ENCODE measurements at regions not wholly inside any gene's neighbourhood (a gene's known extent, or its start where the extent isn't known, plus 50 kb on each side); places are given as distances from the start of the nearest gene placed in this dataset.
"Not testable (repeated sequence)": the region's sequence is repeated elsewhere in the genome, so short reads cannot be mapped to it uniquely, and the experiment has no call there.

DNA sequence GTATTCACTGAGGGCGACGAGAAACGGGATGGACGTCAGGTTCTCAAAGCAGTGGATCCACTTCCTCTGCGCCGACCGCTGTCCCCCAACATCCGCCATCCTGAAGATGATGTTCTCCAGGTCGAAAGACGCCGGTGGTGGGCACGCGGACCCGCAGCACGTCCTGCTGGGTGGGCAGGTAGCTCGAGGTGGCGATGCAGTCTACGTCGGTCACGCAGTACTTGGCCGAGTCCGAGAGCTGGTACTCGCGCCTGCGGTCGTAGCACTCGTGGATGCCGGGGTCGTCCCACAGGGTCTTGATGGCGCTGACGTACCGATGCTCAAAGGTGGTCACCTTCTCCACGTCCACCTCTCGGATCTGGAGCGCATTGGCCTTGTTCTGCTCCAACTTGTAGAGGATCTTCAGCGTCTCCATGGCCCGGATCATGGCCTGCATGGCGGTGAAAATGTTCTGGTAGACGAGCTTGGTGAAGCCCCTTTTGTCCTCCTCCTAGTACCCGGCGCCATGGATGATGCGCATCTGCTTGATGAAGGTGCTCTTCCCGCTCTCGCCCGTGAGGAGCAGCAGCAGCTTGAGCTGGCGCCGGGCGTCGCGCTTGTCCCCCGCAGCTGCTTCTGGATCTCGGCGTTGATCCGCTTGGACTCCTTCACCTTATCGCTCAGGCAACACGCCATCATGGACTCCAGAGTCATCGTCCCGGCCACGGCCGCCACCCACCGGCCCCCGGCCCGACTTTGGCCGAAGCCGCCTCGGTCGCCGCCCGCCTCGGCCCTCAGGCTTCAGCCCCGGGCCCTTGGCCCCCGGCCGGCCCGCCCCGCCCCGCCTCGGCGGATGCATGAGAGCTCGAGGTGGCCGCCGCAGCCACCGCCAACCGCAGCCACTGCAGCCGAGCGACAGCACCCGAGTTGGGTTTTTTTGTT is 122.9 kb upstream of the KCTD7 start:
- peak overlapping the region in 4 of 7 experiments; percentile 38 to 64 (median 44) for H3K4me3 ChIP-seq (ENCODE audit: control insufficient read depth in 1 of 7, extremely low read depth in 1 of 7, insufficient read depth in 4 of 7, low read depth in 2 of 7, low read length in 6 of 7)
- H3K27ac ChIP-seq (ENCODE audit: insufficient read depth in 1 of 2, low read depth in 1 of 2, low read length in 2 of 2, poor library complexity in 1 of 2, severe bottlenecking in 2 of 2): no peak overlapping the region
- ChIA-PET CTCF (interaction anchor here (0.6 to 1.7 kb wide), 3 partner anchors 11 to 92 kb away, joined by 3 to 4 read pairs (median 3); no protein-coding TSS in a partner anchor), POLR2A (interaction anchor here (0.6 kb wide), 1 partner anchor 196 kb away, joined by 3 read pairs; no protein-coding TSS in a partner anchor)
- H3K27me3 ChIP-seq (replicated peaks in 2 of 5; ENCODE audit: control insufficient read depth in 4 of 5, insufficient read depth in 5 of 5, low read length in 4 of 5): peaks cover 2 to 38% (median 11%) of the 10 kb centered on the region in 5 experiments
- WGBS (ENCODE audit: insufficient coverage): 59% methylated on average over 76 of the region's 86 CpGs
- peaks cover 0 to 10% (median 0%) of the 10 kb centered on the region in 5 experiments for H3K9me3 ChIP-seq (ENCODE audit: control extremely low read depth in 1 of 5, control insufficient read depth in 4 of 5, insufficient read depth in 2 of 5, low read depth in 1 of 5, low read length in 4 of 5)
- peak; percentile 22 to 80 (median 75) for DNase-seq
- peaks cover 0 to 10% (median 8%) of the 10 kb centered on the region in 4 experiments for H3K4me1 ChIP-seq (ENCODE audit: control extremely low read depth in 1 of 4, control insufficient read depth in 4 of 4, insufficient read depth in 4 of 4, low read length in 3 of 4)
- no peaks in the 10 kb centered on the region for H3K36me3 ChIP-seq (ENCODE audit: control insufficient read depth in 4 of 4, insufficient read depth in 4 of 4, low read length in 3 of 4)

GRCh38 chr7:66506703-66507102 is 122.0 kb upstream of the KCTD7 start:
- WGBS (ENCODE audit: insufficient coverage): 89% methylated on average over 9 of the region's 10 CpGs
- H3K9me3 ChIP-seq (ENCODE audit: control extremely low read depth in 1 of 5, control insufficient read depth in 4 of 5, insufficient read depth in 2 of 5, low read depth in 1 of 5, low read length in 4 of 5); H3K27ac ChIP-seq (ENCODE audit: insufficient read depth in 1 of 2, low read depth in 1 of 2, low read length in 2 of 2, poor library complexity in 1 of 2, severe bottlenecking in 2 of 2); POLR2A ChIA-PET; H3K4me3 ChIP-seq (ENCODE audit: control insufficient read depth in 1 of 7, extremely low read depth in 1 of 7, insufficient read depth in 4 of 7, low read depth in 2 of 7, low read length in 6 of 7); DNase-seq; H3K4me1 ChIP-seq (ENCODE audit: control extremely low read depth in 1 of 4, control insufficient read depth in 4 of 4, insufficient read depth in 4 of 4, low read length in 3 of 4); H3K36me3 ChIP-seq (ENCODE audit: control insufficient read depth in 4 of 4, insufficient read depth in 4 of 4, low read length in 3 of 4): not testable (repeated sequence)
- CTCF ChIA-PET: interaction anchor here (1.7 kb wide), 1 partner anchor 93 kb away, joined by 4 read pairs; no protein-coding TSS in a partner anchor
- H3K27me3 ChIP-seq (replicated peaks in 2 of 5; ENCODE audit: control insufficient read depth in 4 of 5, insufficient read depth in 5 of 5, low read length in 4 of 5): peaks cover 2 to 38% (median 11%) of the 10 kb centered on the region in 5 experiments

DNA sequence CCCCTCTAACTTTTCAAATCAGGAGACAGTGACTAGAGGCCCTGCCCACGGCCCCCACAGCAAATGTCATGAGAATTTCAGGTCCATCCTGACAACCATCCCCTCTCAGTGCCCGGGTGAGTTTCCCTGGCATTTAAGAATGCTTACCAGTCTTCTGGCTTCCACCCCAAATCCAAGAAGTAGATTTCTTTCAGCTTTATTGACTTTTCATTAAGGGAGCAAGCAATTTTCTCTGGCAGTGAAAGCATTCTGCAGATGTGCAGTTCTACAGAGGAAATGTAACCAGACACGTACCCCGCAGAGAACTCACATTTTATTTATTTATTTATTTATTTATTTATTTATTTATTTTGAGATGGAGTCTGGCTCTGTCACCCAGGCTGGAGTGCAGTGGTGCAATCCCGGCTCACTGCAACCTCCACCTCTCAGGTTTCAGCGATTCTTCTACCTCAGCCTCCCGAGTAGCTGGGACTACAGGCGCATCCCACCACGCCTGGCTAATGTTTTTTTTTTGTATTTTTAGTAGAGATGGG is 120.9 kb upstream of the KCTD7 start:
- peaks cover 0 to 10% (median 0%) of the 10 kb centered on the region in 5 experiments for H3K9me3 ChIP-seq (ENCODE audit: control extremely low read depth in 1 of 5, control insufficient read depth in 4 of 5, insufficient read depth in 2 of 5, low read depth in 1 of 5, low read length in 4 of 5)
- H3K4me3 ChIP-seq (ENCODE audit: control insufficient read depth in 1 of 7, extremely low read depth in 1 of 7, insufficient read depth in 4 of 7, low read depth in 2 of 7, low read length in 6 of 7): no peak overlapping the region
- DNase-seq: no peak
- WGBS (ENCODE audit: insufficient coverage): 100% methylated on average over 2 of the region's 9 CpGs
- peaks cover 2 to 38% (median 11%) of the 10 kb centered on the region in 5 experiments for H3K27me3 ChIP-seq (replicated peaks in 2 of 5; ENCODE audit: control insufficient read depth in 4 of 5, insufficient read depth in 5 of 5, low read length in 4 of 5)
- H3K4me1 ChIP-seq (ENCODE audit: control extremely low read depth in 1 of 4, control insufficient read depth in 4 of 4, insufficient read depth in 4 of 4, low read length in 3 of 4): peaks cover 0 to 10% (median 8%) of the 10 kb centered on the region in 4 experiments
- ChIA-PET POLR2A (no interaction called here), CTCF (interaction anchor here (0.6 kb wide), 1 partner anchor 13 kb away, joined by 4 read pairs; no protein-coding TSS in a partner anchor)
- H3K36me3 ChIP-seq (ENCODE audit: control insufficient read depth in 4 of 4, insufficient read depth in 4 of 4, low read length in 3 of 4): no peaks in the 10 kb centered on the region
- H3K27ac ChIP-seq (ENCODE audit: insufficient read depth in 1 of 2, low read depth in 1 of 2, low read length in 2 of 2, poor library complexity in 1 of 2, severe bottlenecking in 2 of 2): no peak overlapping the region

DNA sequence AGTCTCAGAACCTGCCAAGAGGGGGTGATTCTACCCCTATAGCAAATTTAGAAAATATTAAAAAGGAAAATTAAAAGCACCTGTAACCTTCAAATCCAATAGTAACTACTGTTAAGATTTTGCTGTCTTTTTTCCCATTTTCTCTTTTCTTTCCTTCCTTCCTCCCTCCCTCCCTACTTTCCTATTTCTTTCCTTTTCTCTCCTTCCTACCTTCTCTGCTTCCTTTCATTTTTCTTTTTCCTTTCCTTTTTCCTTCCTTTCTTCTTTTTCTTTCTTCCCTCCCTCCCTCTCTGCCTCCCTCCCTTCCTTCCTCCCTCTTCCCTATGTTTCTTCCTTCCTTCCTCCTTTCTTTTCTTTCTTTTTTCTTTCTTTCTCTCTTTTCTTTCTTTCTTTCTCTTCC is 120.2 kb upstream of the KCTD7 start:
- Histone ChIP-seq H3K9me3 (ENCODE audit: control extremely low read depth in 1 of 5, control insufficient read depth in 4 of 5, insufficient read depth in 2 of 5, low read depth in 1 of 5, low read length in 4 of 5) (peaks cover 0 to 10% (median 0%) of the 10 kb centered on the region in 5 experiments), H3K27me3 (replicated peaks in 2 of 5; ENCODE audit: control insufficient read depth in 4 of 5, insufficient read depth in 5 of 5, low read length in 4 of 5) (peaks cover 2 to 38% (median 11%) of the 10 kb centered on the region in 5 experiments)
- POLR2A ChIA-PET: no interaction called here

DNA sequence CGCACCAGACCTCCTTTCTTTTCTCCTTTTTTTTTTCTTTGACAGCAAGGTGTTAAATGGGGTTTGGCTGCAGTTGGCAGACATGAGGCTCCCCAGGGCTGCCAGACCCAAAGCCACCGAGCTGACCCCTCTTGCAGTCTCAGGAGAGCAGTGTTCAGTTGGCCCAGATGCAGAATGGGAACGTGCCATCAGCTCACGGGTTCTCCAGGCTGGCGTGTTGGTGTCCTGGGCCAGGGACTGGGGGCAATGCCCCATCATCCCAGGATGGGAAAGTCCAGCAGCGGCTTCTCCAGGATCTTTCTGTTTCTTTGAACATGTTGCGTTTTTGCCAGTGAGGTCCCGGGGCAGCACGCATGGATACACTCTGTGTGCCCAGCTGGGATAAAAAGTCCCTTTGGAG is 114.6 kb upstream of the KCTD7 start:
- H3K4me3 ChIP-seq (ENCODE audit: control insufficient read depth in 1 of 7, extremely low read depth in 1 of 7, insufficient read depth in 4 of 7, low read depth in 2 of 7, low read length in 6 of 7): no peak overlapping the region
- no peaks in the 10 kb centered on the region for H3K36me3 ChIP-seq (ENCODE audit: control insufficient read depth in 4 of 4, insufficient read depth in 4 of 4, low read length in 3 of 4)
- 94% methylated on average over 8 of the region's 9 CpGs for WGBS (ENCODE audit: insufficient coverage)
- no peak for DNase-seq
- peaks cover 0 to 3% (median 0%) of the 10 kb centered on the region in 5 experiments for H3K27me3 ChIP-seq (replicated peaks in 2 of 5; ENCODE audit: control insufficient read depth in 4 of 5, insufficient read depth in 5 of 5, low read length in 4 of 5)
- CTCF ChIA-PET: interaction anchor here (1.2 kb wide), 1 partner anchor 9 kb away, joined by 3 read pairs; no protein-coding TSS in a partner anchor
- POLR2A ChIA-PET: no interaction called here
- no peak overlapping the region for H3K27ac ChIP-seq (ENCODE audit: insufficient read depth in 1 of 2, low read depth in 1 of 2, low read length in 2 of 2, poor library complexity in 1 of 2, severe bottlenecking in 2 of 2)
- no peaks in the 10 kb centered on the region for H3K9me3 ChIP-seq (ENCODE audit: control extremely low read depth in 1 of 5, control insufficient read depth in 4 of 5, insufficient read depth in 2 of 5, low read depth in 1 of 5, low read length in 4 of 5)
- H3K4me1 ChIP-seq (ENCODE audit: control extremely low read depth in 1 of 4, control insufficient read depth in 4 of 4, insufficient read depth in 4 of 4, low read length in 3 of 4): no peaks in the 10 kb centered on the region

More for the DNA sequence above, 120.2 kb upstream of the KCTD7 start:
- H3K4me3 ChIP-seq (ENCODE audit: control insufficient read depth in 1 of 7, extremely low read depth in 1 of 7, insufficient read depth in 4 of 7, low read depth in 2 of 7, low read length in 6 of 7): no peak overlapping the region
- no peak for DNase-seq
- no peak overlapping the region for H3K27ac ChIP-seq (ENCODE audit: insufficient read depth in 1 of 2, low read depth in 1 of 2, low read length in 2 of 2, poor library complexity in 1 of 2, severe bottlenecking in 2 of 2)
- CTCF ChIA-PET: no interaction called here
- H3K4me1 ChIP-seq (ENCODE audit: control extremely low read depth in 1 of 4, control insufficient read depth in 4 of 4, insufficient read depth in 4 of 4, low read length in 3 of 4): peaks cover 0 to 10% (median 8%) of the 10 kb centered on the region in 4 experiments
- H3K36me3 ChIP-seq (ENCODE audit: control insufficient read depth in 4 of 4, insufficient read depth in 4 of 4, low read length in 3 of 4): no peaks in the 10 kb centered on the region

GRCh38 chr7:66517212-66517909 is 111.3 kb upstream of the KCTD7 start:
- no peak overlapping the region for H3K4me3 ChIP-seq (ENCODE audit: control insufficient read depth in 1 of 7, extremely low read depth in 1 of 7, insufficient read depth in 4 of 7, low read depth in 2 of 7, low read length in 6 of 7)
- ChIA-PET POLR2A (interaction anchor here (0.5 kb wide), 1 partner anchor 21 kb away, joined by 3 read pairs; no protein-coding TSS in a partner anchor), CTCF (interaction anchor here (1.4 kb wide), 1 partner anchor 11 kb away, joined by 3 read pairs; no protein-coding TSS in a partner anchor)
- no peak overlapping the region for H3K27ac ChIP-seq (ENCODE audit: insufficient read depth in 1 of 2, low read depth in 1 of 2, low read length in 2 of 2, poor library complexity in 1 of 2, severe bottlenecking in 2 of 2)
- DNase-seq: no peak
- H3K9me3 ChIP-seq (ENCODE audit: control extremely low read depth in 1 of 5, control insufficient read depth in 4 of 5, insufficient read depth in 2 of 5, low read depth in 1 of 5, low read length in 4 of 5): no peaks in the 10 kb centered on the region
- WGBS (ENCODE audit: insufficient coverage): 94% methylated on average over 7 of the region's 7 CpGs
- no peaks in the 10 kb centered on the region for H3K36me3 ChIP-seq (ENCODE audit: control insufficient read depth in 4 of 4, insufficient read depth in 4 of 4, low read length in 3 of 4)
- H3K27me3 ChIP-seq (replicated peaks in 2 of 5; ENCODE audit: control insufficient read depth in 4 of 5, insufficient read depth in 5 of 5, low read length in 4 of 5): no peaks in the 10 kb centered on the region
- no peaks in the 10 kb centered on the region for H3K4me1 ChIP-seq (ENCODE audit: control extremely low read depth in 1 of 4, control insufficient read depth in 4 of 4, insufficient read depth in 4 of 4, low read length in 3 of 4)
